A204.1 (cell line): ENCODE measurements at regions not wholly inside any gene's neighbourhood (a gene's known extent, or its start where the extent isn't known, plus 50 kb on each side); places are given as distances from the start of the nearest gene placed in this dataset.
"Not testable (repeated sequence)": the region's sequence is repeated elsewhere in the genome, so short reads cannot be mapped to it uniquely, and the experiment has no call there.

Source experiments
- FAIRE-seq: peaks from 2 replicates; lab custom pipeline; 2012; peaks lifted over from hg19 to GRCh38; lab: Jason Lieb, UNC

- no peak for FAIRE-seq
These were observed 188.6 kb upstream of the FKBP1C start for GRCh38 chr6:63022631-63023030.

- no peak for FAIRE-seq
These were observed 187.5 kb upstream of the FKBP1C start for GRCh38 chr6:63023726-63024125.

GRCh38 chr6:63049216-63049615, 162.1 kb upstream of the FKBP1C start:
- FAIRE-seq: no peak

- not testable (repeated sequence) for FAIRE-seq
These were observed 158.1 kb upstream of the FKBP1C start for GRCh38 chr6:63053206-63053605.

GRCh38 chr6:63058601-63059000, 152.7 kb upstream of the FKBP1C start:
- FAIRE-seq: no peak

- FAIRE-seq: no peak
These were observed 147.5 kb upstream of the FKBP1C start for GRCh38 chr6:63063631-63064271.

GRCh38 chr6:63066055-63066704, 145.1 kb upstream of the FKBP1C start:
- FAIRE-seq: no peak

GRCh38 chr6:63094947-63095346, 116.3 kb upstream of the FKBP1C start:
- no peak for FAIRE-seq

- no peak for FAIRE-seq
These were observed 114.0 kb upstream of the FKBP1C start for GRCh38 chr6:63097222-63097621.

- FAIRE-seq: no peak
These were observed 112.5 kb upstream of the FKBP1C start for GRCh38 chr6:63098789-63099188.

GRCh38 chr6:63099772-63100459, 111.4 kb upstream of the FKBP1C start:
- no peak for FAIRE-seq

- FAIRE-seq: no peak
These were observed 96.6 kb upstream of the FKBP1C start for GRCh38 chr6:63114610-63115211.

- no peak for FAIRE-seq
These were observed 90.1 kb upstream of the FKBP1C start for GRCh38 chr6:63121166-63121565.

GRCh38 chr6:63140114-63140513, 71.2 kb upstream of the FKBP1C start:
- no peak for FAIRE-seq

GRCh38 chr6:63140692-63141318, 70.5 kb upstream of the FKBP1C start:
- FAIRE-seq: no peak

- FAIRE-seq: no peak
These were observed 61.5 kb upstream of the FKBP1C start for GRCh38 chr6:63149730-63150129.

GRCh38 chr6:63154535-63154934, 56.7 kb upstream of the FKBP1C start:
- no peak for FAIRE-seq
